ENCODE measurements at regions not wholly inside any gene's neighbourhood (a gene's known extent, or its start where the extent isn't known, plus 50 kb on each side); places are given as distances from the start of the nearest gene placed in this dataset.

- DNase-seq = no peak
- H3K4me1 ChIP-seq (ENCODE audit: control insufficient read depth in 5 of 5, insufficient read depth in 5 of 5, low read length in 5 of 5) = no peaks in the 10 kb centered on the region
- H3K27ac ChIP-seq (ENCODE audit: low read depth in 1 of 2, low read length in 1 of 2) = no peak overlapping the region
- no peaks in the 10 kb centered on the region for H3K36me3 ChIP-seq (ENCODE audit: control insufficient read depth in 4 of 4, insufficient read depth in 4 of 4, low read length in 4 of 4)
- no peak overlapping the region for H3K4me3 ChIP-seq
- 74 to 82% methylated on average over 2 of the region's 2 CpGs for WGBS, 2 donors
- no peak for TF ChIP-seq CTCF (IDR thresholded peaks at IDR 0.05; ENCODE audit: control extremely low read depth, extremely low read depth)
- H3K9me3 ChIP-seq (ENCODE audit: control insufficient read depth in 4 of 4, insufficient read depth in 3 of 4, low read length in 3 of 4) = peaks cover 0 to 6% (median 0%) of the 10 kb centered on the region in 4 donors
- no peak overlapping the region for H3K9ac ChIP-seq (ENCODE audit: insufficient read depth in 1 of 2, low read length in 2 of 2)
- ATAC-seq (ENCODE audit: insufficient read depth, low FRiP score) = no peak
- no peaks in the 10 kb centered on the region for H3K27me3 ChIP-seq (ENCODE audit: control insufficient read depth in 3 of 3, insufficient read depth in 3 of 3, low read length in 2 of 3)
These were observed 628.3 kb downstream of the DNAH5 start for GRCh38 chr5:13316176-13316575.

GRCh38 chr5:13307480-13307879 is 637.0 kb downstream of the DNAH5 start:
- DNase-seq = no peak
- H3K4me3 ChIP-seq = no peak overlapping the region
- H3K4me1 ChIP-seq (ENCODE audit: control insufficient read depth in 5 of 5, insufficient read depth in 5 of 5, low read length in 5 of 5) = no peaks in the 10 kb centered on the region
- no peak for ATAC-seq (ENCODE audit: insufficient read depth, low FRiP score)
- H3K27ac ChIP-seq (ENCODE audit: low read depth in 1 of 2, low read length in 1 of 2) = no peak overlapping the region
- H3K9ac ChIP-seq (ENCODE audit: insufficient read depth in 1 of 2, low read length in 2 of 2) = no peak overlapping the region
- no peaks in the 10 kb centered on the region for H3K36me3 ChIP-seq (ENCODE audit: control insufficient read depth in 4 of 4, insufficient read depth in 4 of 4, low read length in 4 of 4)
- no peak for TF ChIP-seq CTCF (IDR thresholded peaks at IDR 0.05; ENCODE audit: control extremely low read depth, extremely low read depth)
- H3K9me3 ChIP-seq (ENCODE audit: control insufficient read depth in 4 of 4, insufficient read depth in 3 of 4, low read length in 3 of 4) = peaks cover 0 to 3% (median 0%) of the 10 kb centered on the region in 4 donors
- no peaks in the 10 kb centered on the region for H3K27me3 ChIP-seq (ENCODE audit: control insufficient read depth in 3 of 3, insufficient read depth in 3 of 3, low read length in 2 of 3)

DNA sequence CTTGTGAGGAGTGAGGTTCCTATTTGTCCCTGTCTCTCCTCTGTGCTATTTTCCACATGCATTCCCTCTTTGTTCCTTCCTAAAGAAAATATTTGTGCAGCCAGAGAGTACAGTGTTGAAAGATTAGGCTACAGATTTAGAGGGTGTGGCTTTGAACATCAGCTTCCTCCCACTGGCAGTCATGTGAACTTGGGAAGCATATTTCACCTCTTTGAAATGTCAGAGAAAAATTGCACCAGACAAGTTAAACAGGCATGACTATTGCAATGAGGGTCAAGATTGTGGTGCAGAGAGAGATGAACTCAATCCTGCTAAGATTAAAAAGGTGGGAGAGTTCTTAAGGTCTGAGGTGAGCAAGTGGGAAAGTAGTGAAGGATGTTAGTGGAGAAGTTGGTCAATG is 641.0 kb downstream of the DNAH5 start:
- Histone ChIP-seq H3K27ac (ENCODE audit: low read depth in 1 of 2, low read length in 1 of 2) (no peak overlapping the region), H3K4me3 (no peak overlapping the region), H3K27me3 (ENCODE audit: control insufficient read depth in 3 of 3, insufficient read depth in 3 of 3, low read length in 2 of 3) (no peaks in the 10 kb centered on the region), H3K9ac (ENCODE audit: insufficient read depth in 1 of 2, low read length in 2 of 2) (no peak overlapping the region), H3K4me1 (ENCODE audit: control insufficient read depth in 5 of 5, insufficient read depth in 5 of 5, low read length in 5 of 5) (no peaks in the 10 kb centered on the region), H3K9me3 (ENCODE audit: control insufficient read depth in 4 of 4, insufficient read depth in 3 of 4, low read length in 3 of 4) (peaks cover 0 to 6% (median 0%) of the 10 kb centered on the region in 4 donors), H3K36me3 (ENCODE audit: control insufficient read depth in 4 of 4, insufficient read depth in 4 of 4, low read length in 4 of 4) (no peaks in the 10 kb centered on the region)
- ATAC-seq (ENCODE audit: insufficient read depth, low FRiP score) (no peak), DNase-seq (no peak)
- no peak for TF ChIP-seq CTCF (IDR thresholded peaks at IDR 0.05; ENCODE audit: control extremely low read depth, extremely low read depth)

DNA sequence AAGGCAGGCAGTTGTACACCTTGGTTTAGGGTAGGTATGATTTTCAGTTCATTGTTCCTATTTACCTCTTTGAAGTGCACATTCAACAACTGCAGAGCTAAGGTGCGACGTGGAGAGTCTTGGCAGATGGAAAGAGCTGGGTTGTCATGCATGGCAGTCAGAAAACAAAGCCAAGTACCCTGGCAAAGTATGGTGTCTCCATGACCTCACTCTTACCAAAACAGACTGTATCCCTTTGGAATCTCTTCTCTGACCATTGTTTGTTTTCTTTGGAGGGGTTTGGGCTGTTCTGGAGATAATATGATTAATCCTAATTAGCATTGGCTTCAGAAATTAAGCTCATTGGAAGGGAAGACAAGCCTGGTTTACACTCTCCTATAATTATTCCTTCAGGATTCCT is 665.7 kb downstream of the DNAH5 start:
- TF ChIP-seq CTCF (IDR thresholded peaks at IDR 0.05; ENCODE audit: control extremely low read depth, extremely low read depth) = no peak
- ATAC-seq (ENCODE audit: insufficient read depth, low FRiP score) (no peak), DNase-seq (no peak)
- Histone ChIP-seq H3K27ac (ENCODE audit: low read depth in 1 of 2, low read length in 1 of 2) (no peak overlapping the region), H3K9ac (ENCODE audit: insufficient read depth in 1 of 2, low read length in 2 of 2) (no peak overlapping the region), H3K4me1 (ENCODE audit: control insufficient read depth in 5 of 5, insufficient read depth in 5 of 5, low read length in 5 of 5) (no peaks in the 10 kb centered on the region), H3K36me3 (ENCODE audit: control insufficient read depth in 4 of 4, insufficient read depth in 4 of 4, low read length in 4 of 4) (no peaks in the 10 kb centered on the region), H3K27me3 (ENCODE audit: control insufficient read depth in 3 of 3, insufficient read depth in 3 of 3, low read length in 2 of 3) (no peaks in the 10 kb centered on the region), H3K4me3 (no peak overlapping the region), H3K9me3 (ENCODE audit: control insufficient read depth in 4 of 4, insufficient read depth in 3 of 4, low read length in 3 of 4) (no peaks in the 10 kb centered on the region)
- WGBS, 2 donors = 52 to 80% methylated on average over 2 of the region's 2 CpGs

Measured in lung (tissue), 11 donors.